K562 (cell line): ENCODE measurements at regions not wholly inside any gene's neighbourhood (a gene's known extent, or its start where the extent isn't known, plus 50 kb on each side); places are given as distances from the start of the nearest gene placed in this dataset.

Experiments
- BRD4 ChIP-seq: fragments of 200-600 bp; sonication (generic); IDR thresholded peaks from 2 replicates; pipeline ENCODE4 v1.6.1; 2017; ENCODE audit warnings: inconsistent platforms
- JUNB ChIP-seq: fragments of 450-650 bp; formaldehyde crosslinking; conservative IDR thresholded peaks from 2 replicates; pipeline ENCODE4 v1.4.0; 2020; ENCODE audit warnings: mild to moderate bottlenecking
- KDM2B ChIP-seq: fragments of 250-450 bp; sonication (Bioruptor Pico); IDR thresholded peaks from 2 replicates; pipeline ENCODE4 v1.8.0; 2021; ENCODE audit warnings: mild to moderate bottlenecking, moderate library complexity
- MCM7 ChIP-seq, 2 experiments: fragments of 450-650 bp; IDR thresholded peaks; 2 replicates each; pipeline ENCODE4 v1.6.1; 2016 to 2018
- NCOA1 ChIP-seq: fragments of 450-650 bp; IDR thresholded peaks from 2 replicates; pipeline ENCODE4 v1.6.1; 2016; ENCODE audit warnings: low read depth
- ZNF696 ChIP-seq: fragments of 250-450 bp; sonication (Bioruptor Pico); conservative IDR thresholded peaks from 2 replicates; pipeline ENCODE4 v1.4.0; 2020; ENCODE audit warnings: mild to moderate bottlenecking, moderate library complexity
- TF ChIP-seq, protein P1 (sequence below), 2 experiments: fragments of 450-650 bp; formaldehyde crosslinking in 1 of 2; IDR thresholded peaks; 2 replicates each; pipeline versions ENCODE4 v1.4.0 to v1.6.1; 2014 to 2020; ENCODE audit warnings: mild to moderate bottlenecking in 2 of 2, borderline replicate concordance in 1 of 2, low read depth in 1 of 2
- TF ChIP-seq, protein P2 (sequence below), 3 experiments: IDR thresholded peaks in 2 of 3; conservative IDR thresholded peaks in 1 of 3; 2 replicates each; pipeline ENCODE4 v1.5.1; 2011 to 2012; ENCODE audit warnings: low read length in 3 of 3, mild to moderate bottlenecking in 3 of 3, control low read depth in 2 of 3, improper control_type of control experiment in 1 of 3, inconsistent platforms in 1 of 3, low read depth in 1 of 3, mixed read lengths in 1 of 3, moderate library complexity in 1 of 3; ENCODE audit not compliant: insufficient read depth in 2 of 3

DNA sequence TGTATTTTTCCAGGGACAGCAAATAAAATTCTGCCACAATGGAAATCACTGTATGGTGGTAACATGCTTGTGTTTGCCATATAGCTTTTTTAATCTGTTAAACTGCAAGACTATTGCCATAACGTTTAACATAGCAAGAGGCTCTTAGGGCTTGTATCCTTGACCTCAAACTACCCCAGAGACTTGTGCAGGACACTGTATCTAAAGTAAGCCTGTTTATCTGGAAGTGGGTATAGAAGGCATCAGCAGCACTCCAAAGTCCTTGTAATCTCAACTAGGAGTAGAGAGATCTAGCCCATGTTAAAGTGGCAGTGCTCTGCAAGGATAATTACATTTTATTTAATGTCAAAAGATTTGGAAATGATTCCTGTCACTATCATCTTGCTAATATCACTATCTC lies 1424.1 kb downstream of the CDH11 start:
- TF ChIP-seq, protein P1, sequence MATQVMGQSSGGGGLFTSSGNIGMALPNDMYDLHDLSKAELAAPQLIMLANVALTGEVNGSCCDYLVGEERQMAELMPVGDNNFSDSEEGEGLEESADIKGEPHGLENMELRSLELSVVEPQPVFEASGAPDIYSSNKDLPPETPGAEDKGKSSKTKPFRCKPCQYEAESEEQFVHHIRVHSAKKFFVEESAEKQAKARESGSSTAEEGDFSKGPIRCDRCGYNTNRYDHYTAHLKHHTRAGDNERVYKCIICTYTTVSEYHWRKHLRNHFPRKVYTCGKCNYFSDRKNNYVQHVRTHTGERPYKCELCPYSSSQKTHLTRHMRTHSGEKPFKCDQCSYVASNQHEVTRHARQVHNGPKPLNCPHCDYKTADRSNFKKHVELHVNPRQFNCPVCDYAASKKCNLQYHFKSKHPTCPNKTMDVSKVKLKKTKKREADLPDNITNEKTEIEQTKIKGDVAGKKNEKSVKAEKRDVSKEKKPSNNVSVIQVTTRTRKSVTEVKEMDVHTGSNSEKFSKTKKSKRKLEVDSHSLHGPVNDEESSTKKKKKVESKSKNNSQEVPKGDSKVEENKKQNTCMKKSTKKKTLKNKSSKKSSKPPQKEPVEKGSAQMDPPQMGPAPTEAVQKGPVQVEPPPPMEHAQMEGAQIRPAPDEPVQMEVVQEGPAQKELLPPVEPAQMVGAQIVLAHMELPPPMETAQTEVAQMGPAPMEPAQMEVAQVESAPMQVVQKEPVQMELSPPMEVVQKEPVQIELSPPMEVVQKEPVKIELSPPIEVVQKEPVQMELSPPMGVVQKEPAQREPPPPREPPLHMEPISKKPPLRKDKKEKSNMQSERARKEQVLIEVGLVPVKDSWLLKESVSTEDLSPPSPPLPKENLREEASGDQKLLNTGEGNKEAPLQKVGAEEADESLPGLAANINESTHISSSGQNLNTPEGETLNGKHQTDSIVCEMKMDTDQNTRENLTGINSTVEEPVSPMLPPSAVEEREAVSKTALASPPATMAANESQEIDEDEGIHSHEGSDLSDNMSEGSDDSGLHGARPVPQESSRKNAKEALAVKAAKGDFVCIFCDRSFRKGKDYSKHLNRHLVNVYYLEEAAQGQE (IDR thresholded peaks at IDR 0.05; ENCODE audit: borderline replicate concordance): no peak
- TF ChIP-seq, protein P1 (CRISPR knock-in tag; IDR thresholded peaks at IDR 0.05; ENCODE audit: low read depth): no peak
- TF ChIP-seq ZNF696 (CRISPR knock-in tag): no peak
- no peak for TF ChIP-seq MCM7 (IDR thresholded peaks at IDR 0.05)
- no peak for TF ChIP-seq NCOA1
- TF ChIP-seq BRD4: no peak
- TF ChIP-seq, protein P2, sequence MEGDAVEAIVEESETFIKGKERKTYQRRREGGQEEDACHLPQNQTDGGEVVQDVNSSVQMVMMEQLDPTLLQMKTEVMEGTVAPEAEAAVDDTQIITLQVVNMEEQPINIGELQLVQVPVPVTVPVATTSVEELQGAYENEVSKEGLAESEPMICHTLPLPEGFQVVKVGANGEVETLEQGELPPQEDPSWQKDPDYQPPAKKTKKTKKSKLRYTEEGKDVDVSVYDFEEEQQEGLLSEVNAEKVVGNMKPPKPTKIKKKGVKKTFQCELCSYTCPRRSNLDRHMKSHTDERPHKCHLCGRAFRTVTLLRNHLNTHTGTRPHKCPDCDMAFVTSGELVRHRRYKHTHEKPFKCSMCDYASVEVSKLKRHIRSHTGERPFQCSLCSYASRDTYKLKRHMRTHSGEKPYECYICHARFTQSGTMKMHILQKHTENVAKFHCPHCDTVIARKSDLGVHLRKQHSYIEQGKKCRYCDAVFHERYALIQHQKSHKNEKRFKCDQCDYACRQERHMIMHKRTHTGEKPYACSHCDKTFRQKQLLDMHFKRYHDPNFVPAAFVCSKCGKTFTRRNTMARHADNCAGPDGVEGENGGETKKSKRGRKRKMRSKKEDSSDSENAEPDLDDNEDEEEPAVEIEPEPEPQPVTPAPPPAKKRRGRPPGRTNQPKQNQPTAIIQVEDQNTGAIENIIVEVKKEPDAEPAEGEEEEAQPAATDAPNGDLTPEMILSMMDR (IDR thresholded peaks at IDR 0.05 in 2 of 3, conservative IDR thresholded peaks at IDR 0.05 in 1 of 3; ENCODE audit: insufficient read depth in 2 of 3, low read depth in 1 of 3, low read length in 3 of 3): no peak
- no peak for TF ChIP-seq JUNB (CRISPR knock-in tag)
- TF ChIP-seq KDM2B (CRISPR knock-in tag): no peak
